NOMO-1 (cell line): ENCODE measurements at regions not wholly inside any gene's neighbourhood (a gene's known extent, or its start where the extent isn't known, plus 50 kb on each side); places are given as distances from the start of the nearest gene placed in this dataset.

Experiments used
- DNase-seq, 2 experiments: peaks; one replicate each; lab custom pipeline; 2025; ENCODE audit not compliant: unreplicated experiment in 2 of 2; lab: John Stamatoyannopoulos, UW

DNA sequence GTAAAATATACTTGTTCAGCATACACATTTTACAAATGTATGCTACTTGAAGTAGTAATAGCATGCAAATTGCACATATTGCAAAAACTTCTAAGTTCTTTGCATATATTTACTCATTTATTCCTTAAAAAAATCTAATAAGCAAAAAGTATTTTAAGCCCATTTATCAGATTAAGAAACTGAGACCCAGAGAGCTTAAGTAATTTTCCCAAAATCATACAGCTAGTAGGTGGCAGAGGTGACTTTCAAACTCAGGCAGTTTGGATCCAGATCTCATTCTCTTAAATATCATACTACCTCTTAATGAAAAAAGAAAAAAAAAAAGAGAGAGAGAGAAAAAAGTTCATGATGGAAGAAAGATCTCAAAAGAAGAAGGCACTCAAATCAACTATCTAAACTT lies 157.9 kb downstream of the RPS12 start:
- DNase-seq, result no peak

DNA sequence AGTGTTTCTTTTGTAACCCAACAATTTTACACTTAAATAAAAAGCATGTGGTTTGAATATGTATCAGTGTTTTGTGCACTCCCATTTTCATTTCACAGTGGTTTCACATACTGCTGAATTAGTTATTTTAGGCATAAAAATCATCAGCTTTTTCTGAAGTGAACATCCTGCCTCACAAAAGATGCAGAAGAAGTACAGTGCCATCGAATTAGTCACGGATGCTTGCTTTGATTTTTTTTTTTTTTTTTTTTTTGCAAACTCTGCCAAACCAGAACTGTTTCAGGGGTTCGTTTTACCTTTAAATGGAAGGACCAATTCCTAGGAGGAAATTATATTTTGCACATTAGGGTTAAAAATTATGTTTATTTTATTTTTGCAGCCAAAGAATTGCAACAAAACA lies 158.6 kb downstream of the RPS12 start:
- no peak for DNase-seq

DNA sequence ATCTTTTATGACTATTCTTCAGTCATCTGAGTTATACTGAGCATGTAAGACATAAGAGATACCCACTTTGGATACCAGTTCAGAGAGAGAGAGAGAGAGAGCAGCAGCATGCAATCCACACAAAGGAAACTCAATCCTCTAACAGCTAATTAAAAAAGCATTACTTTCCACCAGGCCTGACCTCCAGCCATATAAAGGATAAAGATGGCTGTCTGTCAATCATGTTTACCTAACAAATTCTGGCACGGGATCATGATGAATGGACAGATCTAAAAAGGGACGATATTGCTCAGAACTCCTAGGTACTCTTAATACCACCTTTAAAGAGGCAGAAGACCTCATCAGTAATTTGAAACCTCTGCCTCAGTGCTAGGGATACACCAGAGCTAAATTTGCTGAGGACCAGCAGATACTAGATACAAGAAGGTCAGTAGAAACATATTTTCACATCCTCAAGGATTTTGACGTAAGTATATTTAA lies 159.2 kb downstream of the RPS12 start:
- DNase-seq, result no peak

DNA sequence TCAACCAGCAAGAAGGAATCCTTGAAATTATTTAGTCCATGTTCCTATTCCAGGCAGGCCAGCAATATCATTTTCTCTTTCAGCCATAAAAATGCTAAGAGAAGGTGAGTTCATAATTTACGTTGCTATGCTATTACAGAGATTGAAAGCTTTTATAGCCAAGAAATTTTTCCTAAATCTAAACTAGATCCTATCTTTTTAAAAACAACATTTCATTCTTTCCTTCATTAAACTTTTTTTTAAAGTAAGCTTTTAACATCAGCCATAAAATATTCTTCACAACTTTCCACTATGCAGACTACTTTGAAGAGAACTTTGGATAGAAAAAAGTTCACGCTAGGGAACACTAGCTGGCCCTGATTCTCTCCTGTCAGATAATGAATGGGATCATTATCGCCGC lies 159.8 kb downstream of the RPS12 start:
- DNase-seq, result no peak

DNA sequence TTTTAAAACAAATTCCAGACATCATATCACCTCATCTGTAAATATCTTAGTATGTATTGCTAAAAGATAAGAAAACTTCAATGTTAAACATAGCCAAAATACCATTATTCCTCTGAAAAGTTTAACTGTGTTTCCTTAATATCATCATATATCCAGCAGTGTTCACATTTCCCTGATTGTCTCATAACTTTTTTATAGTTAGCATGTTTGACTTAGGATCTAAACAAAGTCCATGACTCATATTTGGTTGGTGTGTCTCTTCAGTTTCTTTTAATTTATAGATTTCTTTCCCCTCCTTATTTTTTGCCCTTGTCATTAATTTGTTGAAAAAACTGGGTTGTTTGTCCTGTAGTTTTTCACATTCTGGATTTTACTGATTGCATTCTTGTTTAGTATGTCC lies 163.0 kb downstream of the RPS12 start:
- DNase-seq, result no peak

DNA sequence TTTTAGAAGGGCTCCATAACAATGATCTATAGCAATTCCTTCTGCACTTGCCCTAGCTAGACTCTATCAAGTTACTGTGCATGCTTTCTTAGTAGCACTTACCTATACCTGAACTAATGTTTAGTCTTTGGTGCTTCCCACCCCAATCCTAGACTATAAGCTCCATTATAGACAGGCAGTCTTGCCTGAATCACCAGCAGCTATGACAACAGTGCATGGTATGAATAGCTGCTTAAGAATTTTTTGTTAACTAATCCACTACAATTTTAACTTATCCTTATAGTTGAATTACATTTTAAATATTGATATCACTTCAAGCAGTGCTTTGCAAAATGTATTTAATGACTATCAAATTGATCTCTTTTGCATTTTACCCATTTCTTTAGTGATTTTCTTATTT lies 164.3 kb downstream of the RPS12 start:
- no peak for DNase-seq

DNA sequence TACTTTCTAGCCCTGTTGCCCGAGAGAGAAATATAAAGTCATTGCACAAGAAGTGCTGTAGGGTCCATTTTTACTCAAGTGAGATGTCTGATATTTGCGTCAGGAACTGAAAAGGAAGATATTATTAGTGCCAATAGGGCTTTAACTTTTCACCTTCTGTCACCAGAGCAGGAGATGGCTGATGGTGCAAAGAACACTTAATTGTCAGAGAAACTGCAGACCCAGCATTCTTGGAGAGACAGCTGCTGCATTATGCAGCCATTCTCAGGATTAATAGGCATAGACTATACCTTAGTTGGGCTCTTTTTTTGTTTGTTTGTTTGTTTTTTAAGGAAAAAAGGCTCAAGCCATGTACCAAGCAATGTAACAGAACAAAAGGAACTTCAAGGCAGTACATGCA lies 179.4 kb downstream of the RPS12 start:
- DNase-seq, result no peak

DNA sequence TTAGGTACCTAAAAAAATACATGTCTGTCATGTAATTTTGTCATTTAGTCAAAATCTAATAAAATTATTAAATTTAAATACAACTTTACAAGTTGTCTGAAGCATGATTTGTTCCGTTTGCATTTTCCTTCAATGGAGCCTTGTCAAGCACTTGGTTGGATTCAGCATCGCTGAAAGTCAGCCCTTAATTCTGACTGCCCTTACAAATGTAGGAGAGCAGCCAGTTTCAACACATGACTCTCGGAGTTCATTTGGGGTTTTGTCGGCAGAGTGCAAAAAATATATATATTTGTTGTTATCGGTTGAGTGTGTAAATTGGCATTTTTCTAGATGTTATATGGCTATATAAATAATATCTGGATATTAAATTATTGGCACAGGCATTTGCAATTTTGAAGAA lies 180.6 kb downstream of the RPS12 start:
- no peak for DNase-seq

DNA sequence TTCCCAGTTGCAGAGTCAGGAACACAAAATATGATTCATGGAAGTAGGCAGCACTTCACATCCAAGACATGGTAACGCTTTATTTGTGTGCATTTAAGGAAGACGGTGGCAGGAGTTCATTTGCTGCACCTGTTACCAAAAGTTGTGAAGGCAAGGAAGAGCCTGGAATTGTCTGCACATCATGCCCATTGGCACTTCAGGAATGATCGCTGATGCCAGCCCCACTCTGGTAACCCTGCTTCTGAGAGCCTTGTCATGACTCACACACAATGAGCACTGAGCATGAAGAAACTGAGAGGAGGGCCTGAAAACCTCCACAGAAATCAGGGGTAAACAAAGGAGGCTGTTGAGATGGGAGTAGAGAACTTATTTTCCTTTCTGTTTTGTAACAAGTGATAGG lies 181.1 kb downstream of the RPS12 start:
- DNase-seq, result no peak

DNA sequence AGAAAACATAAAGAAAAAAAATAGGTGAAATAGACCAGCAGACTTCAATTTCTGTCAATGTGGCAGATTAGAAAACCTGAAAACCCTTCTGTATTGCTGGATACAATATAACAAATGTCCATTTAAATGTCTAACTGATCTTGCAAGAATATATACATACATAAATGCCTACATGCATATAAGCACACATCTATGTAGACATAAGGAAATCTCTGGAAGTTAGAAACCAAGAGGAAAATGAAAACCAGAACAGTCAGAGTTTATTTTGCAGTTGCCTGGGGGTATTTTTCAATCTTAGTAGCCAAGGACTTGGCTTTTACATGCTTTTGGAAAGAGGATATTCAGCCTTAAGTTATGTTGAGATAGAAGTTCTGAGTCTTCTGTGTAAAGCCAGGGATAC lies 184.0 kb downstream of the RPS12 start:
- no peak for DNase-seq

DNA sequence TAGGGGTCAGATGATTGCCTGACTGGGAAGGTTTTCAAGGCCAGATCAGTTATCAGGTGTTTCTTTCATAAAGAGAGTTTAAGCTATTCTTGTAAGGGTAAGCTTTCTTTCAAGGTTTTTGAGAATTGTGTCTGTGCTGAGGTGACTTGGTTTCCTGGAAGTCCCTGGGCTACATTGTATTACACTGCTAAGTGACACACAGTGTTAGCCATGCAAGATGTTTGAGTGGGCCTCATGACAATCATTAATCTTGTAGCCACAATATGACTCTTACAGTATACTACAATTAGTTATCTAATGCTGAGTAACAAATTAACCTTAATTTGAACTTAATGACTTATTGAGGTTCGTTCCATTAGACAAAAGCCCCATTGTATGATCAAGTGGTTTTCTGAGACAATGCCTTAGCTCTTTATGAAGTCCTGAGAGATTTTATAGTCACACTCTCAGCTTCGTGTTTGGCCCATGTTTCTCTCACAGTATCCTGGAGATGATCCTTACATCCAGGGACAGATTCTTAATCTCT lies 186.7 kb downstream of the RPS12 start:
- no peak for DNase-seq

DNA sequence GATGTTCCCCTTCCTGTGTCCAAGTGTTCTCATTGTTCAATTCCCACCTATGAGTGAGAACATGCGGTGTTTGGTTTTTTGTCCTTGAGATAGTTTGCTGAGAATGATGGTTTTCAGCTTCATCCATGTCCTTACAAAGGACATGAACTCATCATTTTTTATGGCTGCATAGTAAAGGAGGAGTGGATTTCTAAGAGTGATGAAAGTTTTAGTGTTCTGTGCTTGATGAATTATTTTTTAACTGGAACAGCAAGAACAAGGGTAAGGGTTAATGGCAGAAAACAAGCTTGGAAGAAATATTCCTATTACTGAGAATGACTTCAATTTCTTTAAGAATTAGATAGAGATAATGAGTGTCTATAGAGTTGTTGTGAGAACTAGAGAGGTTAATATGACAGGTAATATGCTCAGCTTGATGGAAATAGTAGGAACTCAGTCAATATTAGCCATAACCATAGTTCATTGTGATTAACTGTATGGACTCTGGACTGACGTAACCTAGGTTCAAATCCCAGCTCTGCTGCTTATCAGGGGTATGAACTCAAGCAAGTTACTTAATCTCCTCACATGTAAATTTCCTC lies 190.0 kb downstream of the RPS12 start:
- DNase-seq, result no peak

DNA sequence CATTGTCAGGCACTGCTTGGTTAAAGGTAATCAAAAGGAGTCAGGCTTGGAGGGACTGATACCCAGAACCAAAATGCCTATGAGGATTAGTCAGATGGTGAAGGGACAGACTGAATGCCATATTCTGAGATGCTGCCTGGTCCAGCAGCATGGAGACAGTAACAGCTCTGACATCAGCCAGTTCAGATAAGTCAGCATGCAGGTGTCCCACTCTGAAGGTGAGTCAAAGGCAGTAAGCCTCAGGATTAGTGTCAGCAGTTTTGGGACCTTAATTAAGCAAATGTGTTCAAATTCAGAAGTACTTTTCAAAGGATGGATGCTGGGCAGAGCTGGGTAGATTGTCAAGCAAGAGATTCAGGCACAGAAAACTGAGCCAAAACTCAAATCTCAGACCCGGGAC lies 198.4 kb downstream of the RPS12 start:
- DNase-seq, result no peak

DNA sequence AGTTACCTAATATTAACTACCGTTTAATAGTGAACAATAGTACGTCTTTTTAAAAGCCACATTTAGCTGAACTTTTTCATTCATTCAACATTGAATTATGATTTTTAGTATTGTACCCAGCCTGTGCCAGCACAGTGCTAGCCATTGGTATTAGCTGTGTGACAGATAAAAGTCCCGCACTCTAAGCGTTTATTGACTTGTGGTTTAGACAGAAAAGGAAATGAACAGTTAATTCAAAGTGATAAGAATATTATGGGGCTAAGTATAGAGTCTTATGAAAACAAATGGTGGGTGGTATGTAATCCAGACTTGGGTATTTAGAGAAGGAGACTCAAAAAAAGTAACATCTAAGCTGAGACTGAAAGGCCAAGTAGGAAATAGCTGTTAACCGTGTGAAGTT lies 202.3 kb downstream of the RPS12 start:
- DNase-seq, result no peak

DNA sequence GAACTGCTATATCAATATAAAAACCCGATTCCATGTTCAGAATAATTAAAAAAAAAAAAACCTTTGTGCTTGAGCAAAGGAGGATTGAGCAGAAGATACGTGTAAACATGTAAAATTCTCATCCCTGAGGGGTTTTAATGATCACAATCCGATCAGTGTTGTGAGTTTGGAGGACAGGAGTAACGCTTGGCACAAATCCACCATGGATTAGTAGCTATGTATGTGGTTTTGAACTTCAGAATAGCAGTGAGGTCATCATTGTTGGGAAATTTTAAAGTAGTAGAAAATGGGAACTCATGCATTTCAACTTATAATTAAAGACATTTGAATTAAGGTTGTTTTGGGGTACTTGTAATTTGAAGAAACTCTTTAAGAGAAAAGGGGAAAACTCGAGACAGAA lies 203.2 kb downstream of the RPS12 start:
- DNase-seq, result no peak

DNA sequence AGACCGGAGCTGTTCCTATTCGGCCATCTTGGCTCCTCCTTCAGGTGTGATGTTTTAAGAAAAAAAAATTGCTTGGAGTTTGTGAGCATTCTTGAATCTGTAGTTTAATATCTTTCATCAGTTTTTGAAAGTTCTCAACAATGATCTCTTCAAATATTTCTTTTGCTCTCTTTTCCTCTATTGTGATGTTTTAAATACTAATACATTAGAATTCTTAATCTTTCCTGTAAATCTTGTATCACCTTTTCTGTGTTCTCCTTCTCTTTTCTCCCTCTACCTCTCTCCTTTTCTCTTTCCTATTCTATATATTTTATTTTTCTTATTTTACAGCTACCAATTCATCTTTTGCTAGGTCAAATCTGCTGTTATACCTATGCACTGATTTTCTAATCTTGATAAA lies 212.3 kb downstream of the RPS12 start:
- DNase-seq, result no peak

DNA sequence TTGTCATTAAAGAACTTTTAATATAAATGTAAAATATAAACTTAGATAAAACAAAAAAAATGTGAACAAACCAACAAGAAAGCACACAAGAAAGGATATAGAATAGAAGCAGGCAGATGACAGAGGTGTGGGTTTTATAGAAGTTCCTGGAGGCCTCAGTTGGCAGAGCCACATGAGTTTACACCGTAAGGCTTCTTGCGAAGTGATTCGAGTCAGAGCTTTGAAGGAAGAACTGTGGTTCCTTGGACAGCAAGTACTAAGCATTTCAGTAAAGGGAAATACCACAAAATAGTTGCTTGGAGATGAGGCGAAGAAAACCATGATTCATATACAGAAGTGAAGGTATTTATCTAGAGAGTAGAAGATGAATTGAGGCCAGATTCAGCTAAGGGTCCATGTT lies 207.9 kb upstream of the EYA4 start:
- DNase-seq, result no peak

DNA sequence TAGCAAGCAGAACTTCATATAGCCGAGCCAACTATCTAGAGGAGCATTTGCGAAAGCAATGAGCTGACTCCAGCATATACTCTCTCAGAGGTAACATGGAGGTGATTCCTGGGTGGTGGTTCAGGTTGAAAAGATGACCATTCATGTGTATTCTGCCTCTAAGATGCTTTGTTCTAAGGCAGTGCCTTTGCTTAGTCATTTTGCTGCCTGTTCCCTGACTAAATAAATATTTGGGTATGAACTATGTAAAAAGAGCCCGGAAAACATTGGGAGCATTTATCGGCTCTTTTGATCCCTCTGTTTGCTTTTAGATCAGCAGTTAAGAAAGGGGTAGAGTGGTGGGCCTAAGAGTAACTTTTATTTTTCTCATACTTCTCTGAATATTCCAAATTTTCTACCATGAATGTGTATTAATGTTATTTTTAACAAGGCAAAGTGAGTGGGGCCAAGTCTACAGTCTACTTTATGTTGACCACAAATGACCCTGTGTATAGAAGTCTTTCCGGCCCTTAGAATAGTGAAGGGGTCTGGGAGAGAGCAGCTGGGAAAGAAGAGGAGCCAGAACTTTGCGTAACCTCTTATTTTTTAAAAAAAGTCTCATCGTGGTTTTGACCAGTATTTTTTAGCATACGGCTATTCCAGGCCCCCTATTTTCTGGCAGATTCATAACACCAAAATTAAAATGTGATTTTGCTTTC lies 206.5 kb upstream of the EYA4 start:
- no peak for DNase-seq

DNA sequence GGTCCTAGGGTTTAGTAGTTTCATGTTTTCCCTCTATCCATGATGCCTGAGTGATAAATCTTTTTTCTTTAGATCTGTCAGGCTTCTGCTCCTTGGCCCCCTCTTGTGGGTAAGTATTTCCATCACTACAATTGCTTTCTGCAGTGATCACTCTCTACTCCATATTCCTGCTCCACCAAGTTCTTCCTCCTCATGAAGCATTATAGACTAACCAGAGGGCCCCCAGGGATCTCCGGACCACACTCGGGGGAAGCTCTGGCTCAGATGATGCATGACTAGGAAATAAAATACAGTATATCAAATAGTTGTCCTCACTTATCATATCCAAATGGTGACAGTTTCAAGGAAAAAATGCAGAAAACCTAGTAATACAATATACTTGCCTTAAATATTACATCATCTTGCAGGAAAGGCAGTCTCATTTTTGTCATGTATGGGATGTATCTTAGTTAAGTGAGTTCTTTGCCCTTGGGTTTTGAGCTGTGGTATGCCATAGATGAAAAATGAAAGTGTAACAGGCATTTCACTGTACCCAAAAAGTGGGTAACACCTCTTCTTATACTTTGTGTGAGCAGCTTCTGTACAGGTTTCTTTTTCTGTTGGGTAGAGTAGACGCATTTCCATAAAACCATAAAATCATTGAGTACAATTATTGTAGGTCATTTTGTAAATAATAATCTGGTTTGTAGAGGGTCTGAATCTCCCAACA lies 200.9 kb upstream of the EYA4 start:
- no peak for DNase-seq

DNA sequence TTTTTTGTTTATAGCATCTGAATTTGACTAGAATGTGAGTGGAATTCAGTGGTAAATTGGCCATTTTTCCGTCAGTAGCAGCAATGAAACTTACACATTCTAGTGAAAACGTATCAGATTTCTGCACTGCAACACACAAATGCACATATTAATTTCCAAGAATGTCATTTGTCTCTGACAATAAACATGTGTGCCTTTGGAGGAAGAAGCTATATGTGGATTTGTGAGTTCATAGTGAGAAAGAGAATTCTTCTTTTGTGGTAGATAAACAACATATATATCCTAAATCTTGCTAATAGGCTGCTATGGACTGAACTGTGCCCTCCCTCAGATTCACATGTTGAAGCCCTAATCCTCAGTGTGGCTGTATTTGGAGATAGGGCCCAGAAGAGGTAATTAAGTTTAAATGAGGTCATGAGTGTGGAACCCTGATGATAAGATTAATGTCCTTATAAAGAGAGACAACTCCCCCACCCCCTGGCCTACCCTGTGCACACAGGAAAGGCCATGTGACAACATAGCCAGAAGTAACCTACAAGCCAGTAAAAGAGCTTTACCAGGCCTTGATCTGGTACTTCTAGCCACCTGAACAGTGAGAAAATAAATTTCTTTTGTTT lies 200.2 kb upstream of the EYA4 start:
- DNase-seq, result no peak

DNA sequence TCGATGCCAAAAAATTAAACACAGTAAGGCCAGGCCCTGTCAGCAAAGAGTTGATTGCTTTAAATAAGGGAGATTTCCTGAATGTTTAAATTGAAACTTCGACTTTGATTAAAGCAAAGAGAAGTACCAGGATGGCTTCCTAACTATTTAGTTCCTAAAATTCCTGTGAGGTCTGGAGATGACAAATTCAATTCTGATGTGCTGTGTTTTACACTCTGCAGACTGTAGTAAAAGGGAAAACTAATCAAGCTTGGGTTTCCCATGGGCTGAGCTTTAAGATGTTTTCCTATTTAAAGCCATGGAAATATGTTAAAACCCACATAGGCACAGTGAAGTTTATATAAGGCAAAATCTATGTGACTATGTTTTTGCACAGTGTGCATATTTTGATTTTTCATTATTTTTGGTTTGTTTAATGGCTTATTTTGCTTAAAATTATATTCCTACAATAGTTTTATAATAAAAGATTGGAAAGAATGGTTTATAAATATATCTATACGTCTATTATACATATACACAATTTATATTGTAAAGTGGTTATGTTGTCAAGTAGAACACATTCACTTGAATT lies 198.5 kb upstream of the EYA4 start:
- DNase-seq, result no peak
